Body of pancreas (tissue), 4 donors: ENCODE measurements at regions not wholly inside any gene's neighbourhood (a gene's known extent, or its start where the extent isn't known, plus 50 kb on each side); places are given as distances from the start of the nearest gene placed in this dataset.

ENCODE experiments used
- POLR2A ChIP-seq, 3 donors: fragments of 450-650 bp; IDR thresholded peaks; one replicate each; pipeline ENCODE4 v1.6.1; 2016; ENCODE audit warnings: antibody characterized with exemption in 3 of 3, mild to moderate bottlenecking in 2 of 3
- TF ChIP-seq, protein P1 (sequence below), 7 experiments: fragments of 450-650 bp in 4 of 7; fragments of 200-600 bp in 3 of 7; sonication (generic) in 3 of 7; IDR thresholded peaks; one replicate each; pipeline ENCODE4 v1.5.1; 2016 to 2019; ENCODE audit warnings: antibody characterized with exemption in 7 of 7

DNA sequence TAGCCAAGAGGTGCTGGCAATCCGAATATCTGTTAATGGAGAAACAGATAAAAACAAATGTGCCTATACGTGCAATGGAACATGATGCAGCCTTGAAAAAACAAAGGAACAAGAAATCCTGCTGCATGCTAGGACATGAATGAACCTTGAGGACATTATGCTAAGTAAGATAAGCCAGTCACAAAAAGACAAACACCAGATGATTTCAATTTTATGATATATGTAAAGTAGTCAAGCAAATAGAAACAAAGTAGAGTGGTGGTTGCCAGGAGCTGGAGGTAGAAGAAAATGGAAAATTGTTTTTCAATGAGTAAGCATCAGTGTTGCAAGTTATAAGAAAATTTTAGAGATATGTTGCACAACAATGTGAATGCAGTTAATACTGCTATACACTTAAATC lies 409.7 kb upstream of the CDH8 start:
- TF ChIP-seq, protein P1, sequence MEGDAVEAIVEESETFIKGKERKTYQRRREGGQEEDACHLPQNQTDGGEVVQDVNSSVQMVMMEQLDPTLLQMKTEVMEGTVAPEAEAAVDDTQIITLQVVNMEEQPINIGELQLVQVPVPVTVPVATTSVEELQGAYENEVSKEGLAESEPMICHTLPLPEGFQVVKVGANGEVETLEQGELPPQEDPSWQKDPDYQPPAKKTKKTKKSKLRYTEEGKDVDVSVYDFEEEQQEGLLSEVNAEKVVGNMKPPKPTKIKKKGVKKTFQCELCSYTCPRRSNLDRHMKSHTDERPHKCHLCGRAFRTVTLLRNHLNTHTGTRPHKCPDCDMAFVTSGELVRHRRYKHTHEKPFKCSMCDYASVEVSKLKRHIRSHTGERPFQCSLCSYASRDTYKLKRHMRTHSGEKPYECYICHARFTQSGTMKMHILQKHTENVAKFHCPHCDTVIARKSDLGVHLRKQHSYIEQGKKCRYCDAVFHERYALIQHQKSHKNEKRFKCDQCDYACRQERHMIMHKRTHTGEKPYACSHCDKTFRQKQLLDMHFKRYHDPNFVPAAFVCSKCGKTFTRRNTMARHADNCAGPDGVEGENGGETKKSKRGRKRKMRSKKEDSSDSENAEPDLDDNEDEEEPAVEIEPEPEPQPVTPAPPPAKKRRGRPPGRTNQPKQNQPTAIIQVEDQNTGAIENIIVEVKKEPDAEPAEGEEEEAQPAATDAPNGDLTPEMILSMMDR (IDR thresholded peaks at IDR 0.05), result no peak
- no peak for TF ChIP-seq POLR2A (IDR thresholded peaks at IDR 0.05)
